ENCODE measurements at regions not wholly inside any gene's neighbourhood (a gene's known extent, or its start where the extent isn't known, plus 50 kb on each side); places are given as distances from the start of the nearest gene placed in this dataset.

DNA sequence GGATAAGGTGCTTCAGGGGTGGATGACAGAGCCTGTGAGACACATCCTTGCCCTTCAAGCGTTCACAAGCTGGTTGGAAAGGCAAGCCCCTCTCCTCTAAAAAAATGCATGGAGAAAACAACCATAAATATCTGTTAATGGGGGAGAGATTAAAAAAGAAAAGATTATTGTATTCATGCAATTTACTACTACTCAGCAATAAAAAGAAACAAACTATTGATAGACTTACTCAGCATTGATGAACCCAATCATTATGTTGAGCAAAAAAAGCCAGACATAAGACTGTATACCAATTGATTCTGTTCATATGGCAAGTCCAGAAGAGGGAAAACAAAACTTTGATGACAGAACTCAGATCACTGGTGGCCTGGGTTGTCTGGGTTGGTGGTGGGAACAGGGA is 138.7 kb upstream of the IRF2BP2 start:
- TF ChIP-seq, protein P1, sequence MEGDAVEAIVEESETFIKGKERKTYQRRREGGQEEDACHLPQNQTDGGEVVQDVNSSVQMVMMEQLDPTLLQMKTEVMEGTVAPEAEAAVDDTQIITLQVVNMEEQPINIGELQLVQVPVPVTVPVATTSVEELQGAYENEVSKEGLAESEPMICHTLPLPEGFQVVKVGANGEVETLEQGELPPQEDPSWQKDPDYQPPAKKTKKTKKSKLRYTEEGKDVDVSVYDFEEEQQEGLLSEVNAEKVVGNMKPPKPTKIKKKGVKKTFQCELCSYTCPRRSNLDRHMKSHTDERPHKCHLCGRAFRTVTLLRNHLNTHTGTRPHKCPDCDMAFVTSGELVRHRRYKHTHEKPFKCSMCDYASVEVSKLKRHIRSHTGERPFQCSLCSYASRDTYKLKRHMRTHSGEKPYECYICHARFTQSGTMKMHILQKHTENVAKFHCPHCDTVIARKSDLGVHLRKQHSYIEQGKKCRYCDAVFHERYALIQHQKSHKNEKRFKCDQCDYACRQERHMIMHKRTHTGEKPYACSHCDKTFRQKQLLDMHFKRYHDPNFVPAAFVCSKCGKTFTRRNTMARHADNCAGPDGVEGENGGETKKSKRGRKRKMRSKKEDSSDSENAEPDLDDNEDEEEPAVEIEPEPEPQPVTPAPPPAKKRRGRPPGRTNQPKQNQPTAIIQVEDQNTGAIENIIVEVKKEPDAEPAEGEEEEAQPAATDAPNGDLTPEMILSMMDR (IDR thresholded peaks at IDR 0.05): no peak
- no peak for TF ChIP-seq POLR2AphosphoS5 (IDR thresholded peaks at IDR 0.05; ENCODE audit: low read depth, low read length)
- TF ChIP-seq, protein P2, sequence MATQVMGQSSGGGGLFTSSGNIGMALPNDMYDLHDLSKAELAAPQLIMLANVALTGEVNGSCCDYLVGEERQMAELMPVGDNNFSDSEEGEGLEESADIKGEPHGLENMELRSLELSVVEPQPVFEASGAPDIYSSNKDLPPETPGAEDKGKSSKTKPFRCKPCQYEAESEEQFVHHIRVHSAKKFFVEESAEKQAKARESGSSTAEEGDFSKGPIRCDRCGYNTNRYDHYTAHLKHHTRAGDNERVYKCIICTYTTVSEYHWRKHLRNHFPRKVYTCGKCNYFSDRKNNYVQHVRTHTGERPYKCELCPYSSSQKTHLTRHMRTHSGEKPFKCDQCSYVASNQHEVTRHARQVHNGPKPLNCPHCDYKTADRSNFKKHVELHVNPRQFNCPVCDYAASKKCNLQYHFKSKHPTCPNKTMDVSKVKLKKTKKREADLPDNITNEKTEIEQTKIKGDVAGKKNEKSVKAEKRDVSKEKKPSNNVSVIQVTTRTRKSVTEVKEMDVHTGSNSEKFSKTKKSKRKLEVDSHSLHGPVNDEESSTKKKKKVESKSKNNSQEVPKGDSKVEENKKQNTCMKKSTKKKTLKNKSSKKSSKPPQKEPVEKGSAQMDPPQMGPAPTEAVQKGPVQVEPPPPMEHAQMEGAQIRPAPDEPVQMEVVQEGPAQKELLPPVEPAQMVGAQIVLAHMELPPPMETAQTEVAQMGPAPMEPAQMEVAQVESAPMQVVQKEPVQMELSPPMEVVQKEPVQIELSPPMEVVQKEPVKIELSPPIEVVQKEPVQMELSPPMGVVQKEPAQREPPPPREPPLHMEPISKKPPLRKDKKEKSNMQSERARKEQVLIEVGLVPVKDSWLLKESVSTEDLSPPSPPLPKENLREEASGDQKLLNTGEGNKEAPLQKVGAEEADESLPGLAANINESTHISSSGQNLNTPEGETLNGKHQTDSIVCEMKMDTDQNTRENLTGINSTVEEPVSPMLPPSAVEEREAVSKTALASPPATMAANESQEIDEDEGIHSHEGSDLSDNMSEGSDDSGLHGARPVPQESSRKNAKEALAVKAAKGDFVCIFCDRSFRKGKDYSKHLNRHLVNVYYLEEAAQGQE (IDR thresholded peaks at IDR 0.05; ENCODE audit: insufficient read depth in 1 of 2, low read depth in 2 of 2, low read length in 1 of 2): no peak

Data from Panc1 (cell line).